ENCODE measurements at regions not wholly inside any gene's neighbourhood (a gene's known extent, or its start where the extent isn't known, plus 50 kb on each side); places are given as distances from the start of the nearest gene placed in this dataset.

GRCh38 chr12:30525171-30525570 lies 170.5 kb downstream of the IPO8 start:
- TF ChIP-seq CTCF (IDR thresholded peaks at IDR 0.05; ENCODE audit: insufficient read depth, low read depth, low read length), result no peak
- TF ChIP-seq EZH2 (IDR thresholded peaks at IDR 0.05; ENCODE audit: insufficient read depth, low read length), result no peak
